ENCODE measurements at regions not wholly inside any gene's neighbourhood (a gene's known extent, or its start where the extent isn't known, plus 50 kb on each side); places are given as distances from the start of the nearest gene placed in this dataset.

DNA sequence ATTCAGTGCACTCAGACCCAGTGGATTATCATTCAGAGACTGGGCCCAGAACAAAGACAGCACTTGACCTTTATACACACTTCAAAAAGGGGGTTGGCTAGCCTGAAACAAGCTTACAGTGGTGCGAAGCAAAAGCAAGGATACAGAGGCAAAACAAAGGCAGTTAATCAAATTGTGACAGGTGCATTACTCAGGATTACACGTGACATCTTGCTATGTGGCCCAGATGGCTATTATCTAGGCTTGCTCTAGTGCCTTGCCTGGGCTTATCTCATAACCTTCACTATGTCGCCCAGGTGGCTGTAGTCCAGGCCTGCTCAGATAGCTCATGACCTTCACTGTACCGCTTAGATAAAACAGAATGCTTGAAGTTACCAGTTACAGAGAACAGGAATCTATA lies 1092.1 kb upstream of the PRKX start:
- intact Hi-C loops (cut with DNase I): no loop called here
- TF ChIP-seq, protein P1, sequence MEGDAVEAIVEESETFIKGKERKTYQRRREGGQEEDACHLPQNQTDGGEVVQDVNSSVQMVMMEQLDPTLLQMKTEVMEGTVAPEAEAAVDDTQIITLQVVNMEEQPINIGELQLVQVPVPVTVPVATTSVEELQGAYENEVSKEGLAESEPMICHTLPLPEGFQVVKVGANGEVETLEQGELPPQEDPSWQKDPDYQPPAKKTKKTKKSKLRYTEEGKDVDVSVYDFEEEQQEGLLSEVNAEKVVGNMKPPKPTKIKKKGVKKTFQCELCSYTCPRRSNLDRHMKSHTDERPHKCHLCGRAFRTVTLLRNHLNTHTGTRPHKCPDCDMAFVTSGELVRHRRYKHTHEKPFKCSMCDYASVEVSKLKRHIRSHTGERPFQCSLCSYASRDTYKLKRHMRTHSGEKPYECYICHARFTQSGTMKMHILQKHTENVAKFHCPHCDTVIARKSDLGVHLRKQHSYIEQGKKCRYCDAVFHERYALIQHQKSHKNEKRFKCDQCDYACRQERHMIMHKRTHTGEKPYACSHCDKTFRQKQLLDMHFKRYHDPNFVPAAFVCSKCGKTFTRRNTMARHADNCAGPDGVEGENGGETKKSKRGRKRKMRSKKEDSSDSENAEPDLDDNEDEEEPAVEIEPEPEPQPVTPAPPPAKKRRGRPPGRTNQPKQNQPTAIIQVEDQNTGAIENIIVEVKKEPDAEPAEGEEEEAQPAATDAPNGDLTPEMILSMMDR (IDR thresholded peaks at IDR 0.05): no peak
- H3K27ac ChIP-seq: no peak overlapping the region
- no peaks in the 10 kb centered on the region for H3K27me3 ChIP-seq
- H3K9me3 ChIP-seq: no peaks in the 10 kb centered on the region
- no peak for DNase-seq (ENCODE audit: low spot score in 2 of 2)
- H3K4me1 ChIP-seq: no peaks in the 10 kb centered on the region
- H3K36me3 ChIP-seq: no peaks in the 10 kb centered on the region
- no peak overlapping the region for H3K4me3 ChIP-seq

DNA sequence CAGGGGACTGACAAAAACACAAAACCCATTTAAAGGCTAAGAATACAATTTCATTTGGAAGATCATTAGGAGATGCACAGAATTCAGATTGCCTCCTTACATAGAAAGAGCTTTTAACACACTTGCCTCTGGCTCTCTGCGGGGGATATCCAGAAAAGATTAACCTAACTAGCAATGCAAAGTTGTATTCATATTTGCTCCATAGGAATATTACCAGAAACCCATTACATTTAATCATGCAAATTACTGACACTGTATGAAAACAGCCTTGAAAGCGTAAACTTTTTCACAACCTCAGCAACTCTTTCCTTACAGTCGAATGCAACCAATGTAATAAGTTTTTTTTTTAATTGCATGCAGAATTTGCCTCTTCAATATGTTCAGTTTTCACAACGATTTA lies 1087.3 kb upstream of the PRKX start:
- Histone ChIP-seq H3K27me3 (no peaks in the 10 kb centered on the region), H3K36me3 (no peaks in the 10 kb centered on the region), H3K4me1 (no peaks in the 10 kb centered on the region), H3K4me3 (no peak overlapping the region), H3K9me3 (no peaks in the 10 kb centered on the region), H3K27ac (no peak overlapping the region)
- TF ChIP-seq, protein P1 (IDR thresholded peaks at IDR 0.05): no peak
- no peak for DNase-seq (ENCODE audit: low spot score in 2 of 2)
- intact Hi-C loops (cut with DNase I): no loop called here

DNA sequence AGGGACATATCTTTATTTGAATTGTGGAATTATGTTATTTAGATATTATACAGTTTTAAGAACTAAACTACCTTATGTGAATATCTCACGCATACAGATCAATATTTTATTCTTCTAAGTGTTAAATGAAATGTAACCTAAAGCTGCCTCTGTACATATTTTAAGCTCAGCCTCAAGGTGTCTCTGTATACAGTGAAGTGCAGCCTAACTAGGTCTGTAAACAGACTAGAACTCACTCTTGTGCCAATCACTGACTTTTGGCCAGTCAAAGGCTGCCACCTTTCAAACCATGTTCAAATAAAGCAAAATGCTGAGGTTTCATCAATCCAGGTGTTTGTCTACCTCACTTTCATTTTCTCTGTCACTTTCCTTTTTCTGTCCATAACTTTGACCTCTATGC lies 1074.5 kb upstream of the PRKX start:
- DNase-seq (ENCODE audit: low spot score in 2 of 2): no peak
- Histone ChIP-seq H3K27ac (no peak overlapping the region), H3K4me3 (no peak overlapping the region), H3K36me3 (no peaks in the 10 kb centered on the region), H3K9me3 (no peaks in the 10 kb centered on the region), H3K4me1 (no peaks in the 10 kb centered on the region), H3K27me3 (no peaks in the 10 kb centered on the region)
- intact Hi-C loops (cut with DNase I): no loop called here
- TF ChIP-seq, protein P1 (IDR thresholded peaks at IDR 0.05): no peak

DNA sequence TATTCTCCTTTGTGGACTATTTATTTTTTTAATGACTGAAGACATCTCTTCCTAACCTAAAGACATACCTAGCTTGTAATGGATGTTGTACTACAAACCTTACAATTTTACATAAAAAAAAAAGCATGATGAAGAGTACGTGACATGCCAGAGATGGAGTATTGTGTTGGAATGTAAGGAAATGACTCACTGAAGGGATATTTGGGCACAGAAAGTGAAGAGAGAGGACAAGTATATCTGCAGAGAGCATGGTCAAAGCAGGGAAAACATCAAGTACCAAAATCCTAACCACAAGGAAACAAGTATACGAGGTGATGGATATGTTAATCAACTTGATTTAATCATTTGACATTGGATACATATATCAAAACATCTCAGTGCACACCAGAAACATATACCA lies 1051.4 kb upstream of the PRKX start:
- DNase-seq (ENCODE audit: low spot score in 2 of 2): no peak
- no peak overlapping the region for H3K27ac ChIP-seq
- no peak overlapping the region for H3K4me3 ChIP-seq
- no peaks in the 10 kb centered on the region for H3K27me3 ChIP-seq
- H3K9me3 ChIP-seq: no peaks in the 10 kb centered on the region
- TF ChIP-seq, protein P1 (IDR thresholded peaks at IDR 0.05): no peak
- no peaks in the 10 kb centered on the region for H3K4me1 ChIP-seq
- no peaks in the 10 kb centered on the region for H3K36me3 ChIP-seq
- intact Hi-C loops (cut with DNase I): no loop called here

DNA sequence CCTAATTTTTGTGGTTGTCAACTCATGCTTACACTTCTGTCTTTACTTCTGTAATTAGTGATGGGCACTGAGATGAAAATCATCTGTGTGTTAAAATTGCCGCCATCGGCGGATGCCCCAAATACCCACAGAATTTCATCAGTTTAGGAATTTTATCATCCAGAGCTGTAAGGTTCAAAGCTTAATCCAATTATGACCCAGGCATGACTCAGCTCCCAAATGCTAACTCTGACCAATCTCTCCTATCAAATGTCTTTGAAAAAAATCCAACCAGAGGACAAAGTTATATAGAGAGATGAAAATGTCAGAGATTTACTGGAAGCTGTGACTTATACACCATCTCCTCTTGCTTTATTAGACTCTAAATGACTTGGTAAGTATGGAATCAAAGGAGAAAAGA lies 1048.7 kb upstream of the PRKX start:
- no peak overlapping the region for H3K4me3 ChIP-seq
- intact Hi-C loops (cut with DNase I): no loop called here
- TF ChIP-seq, protein P1 (IDR thresholded peaks at IDR 0.05): no peak
- H3K4me1 ChIP-seq: no peaks in the 10 kb centered on the region
- no peak overlapping the region for H3K27ac ChIP-seq
- no peak for DNase-seq (ENCODE audit: low spot score in 2 of 2)
- H3K36me3 ChIP-seq: no peaks in the 10 kb centered on the region
- no peaks in the 10 kb centered on the region for H3K9me3 ChIP-seq
- no peaks in the 10 kb centered on the region for H3K27me3 ChIP-seq

DNA sequence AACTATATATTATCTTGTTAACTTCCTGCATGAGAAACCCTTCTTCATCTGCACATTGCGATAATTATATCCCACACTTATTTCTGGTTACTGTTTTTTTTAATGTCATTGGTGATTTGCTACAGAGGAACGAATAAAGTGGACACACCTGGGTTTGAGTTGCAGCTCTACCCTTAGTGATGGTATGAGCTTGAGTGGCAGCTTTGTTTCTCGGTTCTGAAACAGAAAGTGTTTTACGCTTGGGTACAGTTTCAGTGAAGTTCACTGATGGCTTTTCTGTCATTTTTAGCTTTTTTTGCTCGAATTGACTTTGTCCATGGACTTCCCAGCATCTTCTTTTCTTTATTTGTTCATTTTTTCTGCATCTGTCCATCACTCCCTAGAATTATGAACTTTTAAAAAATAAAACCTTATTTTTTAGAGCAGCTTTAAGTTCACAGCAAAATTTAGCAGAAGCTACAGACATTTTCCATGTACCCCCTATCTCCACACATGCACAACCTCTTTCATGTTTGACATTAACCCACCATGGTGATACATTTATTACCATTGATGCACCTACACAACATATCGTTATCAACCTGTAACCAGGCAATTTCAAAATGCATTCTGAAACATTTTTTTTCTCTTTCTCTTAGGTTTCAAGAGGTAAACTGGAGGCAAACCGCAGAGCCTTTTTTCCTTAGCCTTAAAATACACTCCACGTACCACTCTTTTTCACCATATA lies 1041.6 kb upstream of the PRKX start:
- intact Hi-C loops (cut with DNase I): no loop called here
- Histone ChIP-seq H3K27me3 (no peaks in the 10 kb centered on the region), H3K27ac (no peak overlapping the region), H3K9me3 (no peaks in the 10 kb centered on the region), H3K4me1 (no peaks in the 10 kb centered on the region), H3K4me3 (no peak overlapping the region), H3K36me3 (no peaks in the 10 kb centered on the region)
- no peak for DNase-seq (ENCODE audit: low spot score in 2 of 2)
- TF ChIP-seq, protein P1 (IDR thresholded peaks at IDR 0.05): no peak

Measured in ascending aorta (tissue), 2 donors.